KG1 (cell line): ENCODE measurements at regions not wholly inside any gene's neighbourhood (a gene's known extent, or its start where the extent isn't known, plus 50 kb on each side); places are given as distances from the start of the nearest gene placed in this dataset.

ENCODE experiments used
- DNase-seq: peaks from one replicate; lab custom pipeline; 2025; lab: John Stamatoyannopoulos, UW

- no peak for DNase-seq
Measured at GRCh38 chr2:106709229-106709628, 176.7 kb downstream of the ST6GAL2 start.

GRCh38 chr2:106719222-106719621, 166.7 kb downstream of the ST6GAL2 start:
- no peak for DNase-seq

- no peak for DNase-seq
Measured at GRCh38 chr2:106720026-106720425, 165.9 kb downstream of the ST6GAL2 start.

GRCh38 chr2:106724301-106724794, 161.6 kb downstream of the ST6GAL2 start:
- no peak for DNase-seq

GRCh38 chr2:106734165-106734564, 151.8 kb downstream of the ST6GAL2 start:
- DNase-seq = no peak

- no peak for DNase-seq
Measured at GRCh38 chr2:106735807-106736206, 150.2 kb downstream of the ST6GAL2 start.

- DNase-seq = no peak
Measured at GRCh38 chr2:106736221-106736620, 149.7 kb downstream of the ST6GAL2 start.

GRCh38 chr2:106745468-106745867, 140.5 kb downstream of the ST6GAL2 start:
- DNase-seq = no peak

GRCh38 chr2:106749823-106750222, 136.1 kb downstream of the ST6GAL2 start:
- no peak for DNase-seq
